MM.1S (cell line): ENCODE measurements at regions not wholly inside any gene's neighbourhood (a gene's known extent, or its start where the extent isn't known, plus 50 kb on each side); places are given as distances from the start of the nearest gene placed in this dataset.

ENCODE experiments used
- CTCF ChIP-seq: fragments of 300-600 bp; sonication (generic); IDR thresholded peaks from 2 replicates; pipeline ENCODE4 v1.5.1; 2016; ENCODE audit warnings: antibody characterized with exemption, low read length, mixed read lengths
- EZH2 ChIP-seq: fragments of 300-600 bp; sonication (generic); optimal IDR thresholded peaks from 2 replicates; pipeline ENCODE3; 2017; ENCODE audit warnings: low read depth, mild to moderate bottlenecking, antibody characterized with exemption, low read length, mixed read lengths
- EZH2phosphoT487 ChIP-seq: fragments of 300-600 bp; sonication (generic); IDR thresholded peaks from 2 replicates; pipeline ENCODE4 v1.6.1; 2018; ENCODE audit warnings: antibody characterized with exemption, low read length

GRCh38 chr5:131107128-131107527, 57.9 kb downstream of the HINT1 start:
- no peak for TF ChIP-seq CTCF
- no peak for TF ChIP-seq EZH2
- TF ChIP-seq EZH2phosphoT487: no peak
